B cell (primary cell): ENCODE measurements at regions not wholly inside any gene's neighbourhood (a gene's known extent, or its start where the extent isn't known, plus 50 kb on each side); places are given as distances from the start of the nearest gene placed in this dataset.

Experiments
- ATAC-seq: fragments of 200-7000 bp; cut with Tn5 transposase; one replicate; pipeline ENCODE4 v1.10.0; 2021; ENCODE audit warnings: low read depth, mild to moderate bottlenecking, moderate number of reproducible peaks, moderate library complexity
- CTCF ChIA-PET: fragments of 350-600 bp; sonication (Branson Sonifier 250); formaldehyde crosslinking; loops from one replicate; lab custom pipeline; 2021; ENCODE audit warnings: antibody characterized with exemption, inconsistent platforms; lab: Charles Lee
- POLR2A ChIA-PET: fragments of 350-600 bp; sonication (Branson Sonifier 250); formaldehyde crosslinking; loops from one replicate; lab custom pipeline; 2021; ENCODE audit warnings: antibody characterized with exemption; lab: Charles Lee
- DNase-seq: peaks from one replicate; pipeline ENCODE4 v3.0.0; 2013
- H2AFZ ChIP-seq: 2 replicates; pipeline ENCODE4 v1.6.1; 2012; ENCODE audit warnings: mild to moderate bottlenecking, low read depth, low read length; ENCODE audit not compliant: insufficient read depth, poor library complexity, severe bottlenecking
- H3K27ac ChIP-seq, 2 donors: 1 replicate in 1 of 2; 2 replicates in 1 of 2; pipeline ENCODE4 v1.5.1; 2012 to 2013; ENCODE audit warnings: low read length in 2 of 2, mild to moderate bottlenecking in 2 of 2, moderate library complexity in 1 of 2
- H3K27me3 ChIP-seq, 4 experiments: fragments of 200-600 bp in 1 of 4; sonication (generic) in 1 of 4; replicated peaks in 1 of 4; 1 replicate in 2 of 4; 2 replicates in 2 of 4; pipeline versions ENCODE4 v1.6.1 to v1.7.0; 2013 to 2016; ENCODE audit warnings: low read length in 3 of 4, mild to moderate bottlenecking in 2 of 4, mixed read lengths in 1 of 4, moderate library complexity in 1 of 4; ENCODE audit not compliant: insufficient read depth in 4 of 4, control insufficient read depth in 3 of 4; ENCODE audit errors: control extremely low read depth in 1 of 4
- H3K36me3 ChIP-seq, 2 experiments: replicated peaks in 1 of 2; 1 replicate in 1 of 2; 2 replicates in 1 of 2; pipeline versions ENCODE4 v1.6.1 to v1.7.1; 2013; ENCODE audit warnings: low read length in 1 of 2; ENCODE audit not compliant: insufficient read depth in 2 of 2, control insufficient read depth in 1 of 2; ENCODE audit errors: control extremely low read depth in 1 of 2, extremely low read depth in 1 of 2
- H3K4me1 ChIP-seq, 2 donors: fragments of 200-600 bp in 1 of 2; sonication (generic) in 1 of 2; 1 replicate in 1 of 2; 2 replicates in 1 of 2; pipeline versions ENCODE4 v1.5.1 to v1.6.1; 2013 to 2017; ENCODE audit warnings: low read length in 2 of 2; ENCODE audit not compliant: control insufficient read depth in 2 of 2, insufficient read depth in 2 of 2
- H3K4me2 ChIP-seq: replicated peaks from 2 replicates; pipeline ENCODE3; 2012; ENCODE audit warnings: mild to moderate bottlenecking, low read depth, low read length; ENCODE audit not compliant: poor library complexity, severe bottlenecking
- H3K4me3 ChIP-seq, 5 experiments: fragments of 200-600 bp in 1 of 5; sonication (generic) in 1 of 5; 1 replicate in 3 of 5; 2 replicates in 2 of 5; pipeline versions ENCODE4 v1.5.1 to v1.7.0; 2011 to 2016; ENCODE audit warnings: low read length in 4 of 5, mild to moderate bottlenecking in 4 of 5, low read depth in 2 of 5, control low read depth in 1 of 5, moderate library complexity in 1 of 5; ENCODE audit not compliant: insufficient read depth in 1 of 5; ENCODE audit errors: control extremely low read depth in 1 of 5, extremely low read depth in 1 of 5
- H3K79me2 ChIP-seq: fragments of 200-600 bp; sonication (generic); one replicate; pipeline ENCODE4 v1.6.0; 2016; ENCODE audit warnings: low read length; ENCODE audit not compliant: control insufficient read depth, insufficient read depth
- H3K9ac ChIP-seq: fragments of 200-600 bp; sonication (generic); 2 replicates; pipeline ENCODE4 v1.6.1; 2017; ENCODE audit warnings: mild to moderate bottlenecking, low read length, moderate library complexity
- H3K9me3 ChIP-seq, 3 donors: one replicate each; pipeline versions ENCODE4 v1.6.1 to v1.7.1; 2013; ENCODE audit warnings: low read length in 2 of 3; ENCODE audit not compliant: control insufficient read depth in 2 of 3, insufficient read depth in 1 of 3; ENCODE audit errors: control extremely low read depth in 1 of 3
- H4K20me1 ChIP-seq: 2 replicates; pipeline ENCODE4 v1.6.0; 2012; ENCODE audit warnings: mild to moderate bottlenecking, low read length; ENCODE audit not compliant: insufficient read depth, control insufficient read depth, poor library complexity, severe bottlenecking
- H3K27ac Mint-ChIP-seq: one replicate; pipeline ENCODE4 v1.8.0; 2021; ENCODE audit warnings: mixed read lengths
- H3K27me3 Mint-ChIP-seq: one replicate; pipeline ENCODE4 v1.8.0; 2021; ENCODE audit warnings: mixed read lengths
- H3K4me1 Mint-ChIP-seq: one replicate; pipeline ENCODE4 v1.8.0; 2021; ENCODE audit warnings: mixed read lengths
- H3K4me3 Mint-ChIP-seq: one replicate; pipeline ENCODE4 v1.8.0; 2021; ENCODE audit warnings: mixed read lengths
- H3K9me3 Mint-ChIP-seq: one replicate; pipeline ENCODE4 v1.8.0; 2022; ENCODE audit warnings: mixed read lengths; ENCODE audit not compliant: insufficient read depth
- CTCF ChIP-seq: fragments of 200-600 bp; IDR thresholded peaks from one replicate; pipeline ENCODE4 v1.8.0; 2022; ENCODE audit warnings: antibody characterized with exemption, mild to moderate bottlenecking
- EZH2 ChIP-seq: IDR thresholded peaks from 2 replicates; pipeline ENCODE4 v1.6.1; 2012; ENCODE audit warnings: borderline replicate concordance, low read depth, mild to moderate bottlenecking, moderate library complexity, low read length; ENCODE audit not compliant: insufficient read depth, poor library complexity, severe bottlenecking
- WGBS: methylation state at CpG from one replicate; pipeline ENCODE4 v1.1.5; 2013; ENCODE audit warnings: missing lambda C conversion rate; ENCODE audit not compliant: insufficient coverage; 5-methylcytosine and 5-hydroxymethylcytosine counted together
- intact Hi-C: fragments of 100-400 bp; cut with micrococcal nuclease; formaldehyde crosslinking; loops from one replicate; pipeline ENCODE4 v1.10.0; 2022

- Histone ChIP-seq H4K20me1 (no peaks in the 10 kb centered on the region), H3K36me3 (no peaks in the 10 kb centered on the region), H3K4me1 (no peaks in the 10 kb centered on the region), H3K27ac (no peak overlapping the region), H2AFZ (no peak overlapping the region), H3K9me3 (no peaks in the 10 kb centered on the region), H3K4me2 (no peak overlapping the region), H3K27me3 (no peaks in the 10 kb centered on the region), H3K79me2 (no peaks in the 10 kb centered on the region), H3K4me3 (no peak overlapping the region), H3K9ac (no peak overlapping the region)
- H3K4me1 Mint-ChIP-seq, result no peaks in the 10 kb centered on the region
- H3K27ac Mint-ChIP-seq, result no peak overlapping the region
- no peaks in the 10 kb centered on the region for H3K9me3 Mint-ChIP-seq
- peaks cover 5% of the 10 kb centered on the region for H3K27me3 Mint-ChIP-seq
- WGBS, result no CpG with 5 or more reads among the region's 1 CpG
- POLR2A ChIA-PET, result no interaction called here
- no peak for DNase-seq
- TF ChIP-seq EZH2 (no peak), CTCF (no peak)
- no peak overlapping the region for H3K4me3 Mint-ChIP-seq
- no peak for ATAC-seq
- CTCF ChIA-PET, result no interaction called here
- intact Hi-C loops, result no loop called here
Observed at GRCh38 chr13:31514932-31515331, 224.4 kb upstream of the RXFP2 start.

- CTCF ChIA-PET, result no interaction called here
- Histone ChIP-seq H3K9me3 (no peaks in the 10 kb centered on the region), H3K79me2 (no peaks in the 10 kb centered on the region), H3K27ac (no peak overlapping the region), H3K4me3 (no peak overlapping the region), H3K4me1 (no peaks in the 10 kb centered on the region), H2AFZ (no peak overlapping the region), H3K36me3 (no peaks in the 10 kb centered on the region), H3K9ac (no peak overlapping the region), H3K27me3 (no peaks in the 10 kb centered on the region), H3K4me2 (no peak overlapping the region), H4K20me1 (no peaks in the 10 kb centered on the region)
- Mint-ChIP-seq H3K4me1 (no peaks in the 10 kb centered on the region), H3K27me3 (peaks cover 5% of the 10 kb centered on the region), H3K27ac (no peak overlapping the region), H3K9me3 (no peaks in the 10 kb centered on the region), H3K4me3 (no peak overlapping the region)
- intact Hi-C loops, result no loop called here
- ATAC-seq (no peak), DNase-seq (no peak)
- no CpG with 5 or more reads among the region's 1 CpG for WGBS
- TF ChIP-seq CTCF, result no peak
- POLR2A ChIA-PET, result no interaction called here
Observed at GRCh38 chr13:31515427-31515826, 223.9 kb upstream of the RXFP2 start.
